Activated naive CD4-positive, alpha-beta T cell treated with anti-CD3 and anti-CD28 coated beads, Interleukin-2, amount 50 U/mL, for 16 hours (primary cell): ENCODE measurements at regions not wholly inside any gene's neighbourhood (a gene's known extent, or its start where the extent isn't known, plus 50 kb on each side); places are given as distances from the start of the nearest gene placed in this dataset.

Source experiments
- DNase-seq: peaks from one replicate; pipeline ENCODE4 v3.0.0-alpha.2; 2020

DNA sequence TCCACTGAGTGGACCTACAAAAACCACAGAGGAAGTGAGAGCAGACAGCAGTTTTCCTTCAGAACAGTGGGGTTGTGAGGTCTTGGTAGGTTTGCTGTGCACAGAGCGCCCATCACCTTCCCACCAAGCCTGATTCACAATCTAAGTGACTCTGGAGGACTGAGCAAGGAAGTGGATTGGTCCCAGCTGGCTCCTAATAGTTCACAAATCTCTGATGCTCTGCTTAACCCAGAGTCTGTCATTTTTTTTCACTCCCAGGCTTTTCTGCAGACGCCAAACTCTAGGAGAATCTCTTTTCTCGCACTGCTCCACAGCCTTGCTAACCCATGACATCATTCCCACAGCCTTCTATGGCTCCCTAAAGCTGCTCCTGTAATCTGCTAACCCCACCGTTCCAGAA, 280.4 kb downstream of the C1D start:
- no peak for DNase-seq

DNA sequence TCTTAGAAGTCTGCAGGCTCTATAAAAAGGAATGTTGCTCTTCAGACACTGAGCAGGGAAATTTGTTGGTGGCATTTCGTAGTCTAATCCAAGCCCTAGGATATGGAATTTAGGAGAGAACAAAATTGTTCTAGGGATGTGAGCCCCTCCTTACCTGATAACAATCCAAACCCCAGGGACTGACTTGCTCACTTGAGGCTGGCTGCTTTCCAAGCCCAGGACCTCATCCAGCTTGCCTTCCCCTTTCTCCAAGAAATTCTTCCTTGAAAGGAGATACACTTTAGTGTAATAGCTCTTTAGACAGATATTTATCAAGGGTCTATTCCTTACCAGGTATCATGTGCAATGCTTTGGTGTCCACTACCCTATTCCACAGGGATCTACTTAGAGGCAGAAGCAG, 279.8 kb downstream of the C1D start:
- DNase-seq = no peak

DNA sequence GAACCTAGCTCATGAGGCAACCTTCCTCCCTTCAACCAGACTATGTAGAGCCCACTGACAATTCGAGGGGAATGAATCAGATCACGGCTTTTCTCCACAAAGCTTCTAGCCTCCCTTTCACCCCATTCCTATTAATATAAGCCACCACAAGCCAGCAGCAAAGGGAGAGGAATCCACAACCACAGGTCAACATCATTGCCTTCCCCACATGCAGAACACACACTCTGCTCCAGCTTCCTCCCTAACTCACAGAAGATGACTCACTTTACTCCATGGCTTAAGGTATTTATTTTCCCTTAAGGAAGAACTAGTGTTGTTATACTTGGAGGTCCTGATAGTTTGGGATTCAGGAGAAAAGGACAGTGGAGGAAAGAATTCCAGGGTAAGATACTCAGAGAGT, 272.2 kb downstream of the C1D start:
- no peak for DNase-seq

DNA sequence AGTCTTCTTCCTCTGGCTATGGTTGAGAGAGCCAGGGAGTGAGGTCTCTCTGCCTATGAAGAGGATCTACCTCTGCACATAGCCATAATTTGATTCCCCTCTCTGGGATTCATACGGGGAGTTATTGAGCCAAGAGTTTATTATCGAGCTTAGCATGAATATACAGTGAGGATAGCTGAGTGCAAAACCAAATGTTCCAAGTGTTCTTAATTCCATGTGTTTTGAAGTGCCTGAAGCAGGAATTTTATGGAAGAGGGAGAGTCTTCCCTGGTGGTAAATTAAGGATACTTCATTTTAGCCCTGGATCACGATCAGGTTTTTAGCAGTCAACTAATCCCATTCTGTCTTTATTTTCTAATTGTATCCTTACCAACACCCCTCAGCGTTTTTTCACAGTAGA, 270.6 kb downstream of the C1D start:
- DNase-seq = no peak

DNA sequence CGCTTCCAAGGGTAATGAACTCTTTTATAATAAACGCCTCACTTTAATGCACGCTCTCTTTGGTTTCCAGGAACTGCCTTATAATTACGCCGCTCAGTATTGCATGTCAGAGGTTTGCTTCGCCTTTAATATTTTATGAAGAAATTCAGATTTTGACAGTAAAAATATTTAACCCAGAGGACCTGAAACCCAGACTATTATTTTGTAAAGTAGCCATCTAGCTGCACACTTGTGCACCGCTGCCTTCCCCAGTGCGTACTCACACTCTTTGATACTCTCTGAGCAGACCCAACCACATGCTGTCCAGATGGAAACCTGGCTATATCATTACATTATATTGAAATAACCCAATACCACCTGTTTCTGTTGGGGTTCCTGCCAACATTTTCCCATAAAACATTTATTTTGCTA, 270.1 kb downstream of the C1D start:
- no peak for DNase-seq

DNA sequence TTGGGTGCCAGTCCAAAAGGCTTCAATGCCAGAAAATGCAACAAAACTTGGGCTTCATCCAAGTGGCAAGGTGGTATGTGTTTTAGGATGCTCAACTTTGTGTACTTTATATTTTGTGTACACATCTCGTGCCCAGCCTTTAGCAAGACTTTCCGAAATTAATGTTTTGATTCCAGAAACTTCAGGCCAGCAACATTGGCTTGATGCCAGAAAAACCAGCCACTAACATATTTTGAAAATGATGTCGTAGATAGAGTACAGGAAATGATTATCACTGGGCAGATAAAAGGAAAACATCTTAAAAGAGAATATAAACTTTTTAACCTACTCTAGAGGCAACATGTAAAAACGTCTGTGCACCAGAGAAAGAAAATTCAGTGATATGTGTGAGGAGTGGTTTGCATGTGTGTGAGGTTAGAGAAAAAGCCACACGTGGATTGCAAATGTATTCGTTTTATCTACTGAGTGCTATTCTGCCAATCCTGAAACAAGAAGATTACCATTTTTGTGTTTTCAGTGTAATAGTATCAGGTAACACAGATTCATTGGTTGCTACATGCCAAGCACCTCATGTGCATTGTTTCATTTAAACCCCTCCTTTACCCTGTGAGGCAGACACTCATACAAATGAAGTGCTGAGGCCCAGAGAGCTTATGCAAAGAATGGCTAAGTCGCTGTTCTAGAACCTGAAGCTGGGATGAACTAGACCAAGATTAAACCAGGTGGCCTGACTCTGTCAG, 264.8 kb downstream of the C1D start:
- no peak for DNase-seq

DNA sequence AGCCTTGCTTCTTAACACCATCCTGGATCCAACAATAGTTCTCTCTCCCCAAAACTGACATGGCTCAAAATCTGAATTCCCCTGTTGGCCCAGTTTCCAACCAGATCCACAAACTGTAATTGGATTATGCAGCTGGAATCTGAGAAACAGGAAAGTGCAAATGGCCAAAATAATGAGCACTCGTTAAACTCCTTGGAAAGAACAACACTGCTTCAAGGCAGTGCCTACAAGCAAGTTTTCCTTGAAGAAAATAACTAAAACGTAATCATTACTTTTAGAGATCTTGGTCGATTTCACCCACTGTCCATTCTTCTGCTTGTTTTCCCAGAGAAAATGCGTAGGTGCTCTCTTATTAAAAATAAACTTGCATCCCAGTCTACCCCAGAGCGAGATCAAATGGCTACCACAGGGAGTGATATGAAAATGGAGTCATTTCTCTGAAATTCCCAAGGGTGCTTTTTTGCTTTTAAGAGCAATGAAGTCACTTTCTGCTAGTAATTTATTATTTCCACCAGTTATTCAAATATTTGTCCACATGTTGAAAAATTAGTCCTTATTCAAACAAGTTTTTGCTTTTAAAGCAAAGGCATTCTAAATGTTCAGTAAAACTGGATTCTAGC, 264.2 kb downstream of the C1D start:
- DNase-seq = no peak

DNA sequence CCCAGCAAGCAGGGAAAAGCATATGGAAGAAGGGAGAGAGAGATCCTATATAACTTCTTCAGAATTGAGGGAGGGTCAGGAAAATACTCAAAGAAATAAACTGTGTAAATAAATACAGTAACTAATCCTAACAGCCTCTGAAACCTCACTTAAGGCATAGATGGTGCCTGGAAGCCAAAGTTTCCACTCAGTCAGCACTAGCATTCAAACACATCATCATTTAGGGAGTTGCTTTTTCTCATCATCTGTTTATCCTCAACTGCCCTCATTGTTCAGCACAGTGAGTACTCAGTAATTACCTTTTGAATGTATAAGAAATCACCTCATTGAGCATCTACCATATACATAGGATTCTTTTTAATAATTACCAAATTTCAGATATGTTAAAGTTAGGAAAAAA, 262.9 kb downstream of the C1D start:
- no peak for DNase-seq

DNA sequence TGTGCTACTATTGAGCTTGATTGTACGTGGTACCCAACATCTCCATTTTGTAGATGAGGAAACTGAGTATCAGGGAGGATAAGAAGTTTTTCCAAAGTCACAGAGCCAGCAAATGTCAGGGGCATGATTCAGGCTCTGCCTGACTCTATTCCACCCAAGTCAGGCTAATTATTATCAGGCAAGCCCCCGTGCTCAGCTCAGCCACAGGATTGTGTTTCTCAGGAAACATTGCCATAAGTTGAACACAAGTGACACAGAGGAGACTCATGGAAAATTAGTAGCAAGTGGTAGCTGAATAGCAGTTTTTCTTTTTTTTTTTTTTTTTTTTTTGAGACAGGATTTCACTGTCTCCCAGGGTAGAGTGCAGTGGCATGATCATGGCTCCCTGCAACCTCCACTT, 260.5 kb downstream of the C1D start:
- DNase-seq = no peak

DNA sequence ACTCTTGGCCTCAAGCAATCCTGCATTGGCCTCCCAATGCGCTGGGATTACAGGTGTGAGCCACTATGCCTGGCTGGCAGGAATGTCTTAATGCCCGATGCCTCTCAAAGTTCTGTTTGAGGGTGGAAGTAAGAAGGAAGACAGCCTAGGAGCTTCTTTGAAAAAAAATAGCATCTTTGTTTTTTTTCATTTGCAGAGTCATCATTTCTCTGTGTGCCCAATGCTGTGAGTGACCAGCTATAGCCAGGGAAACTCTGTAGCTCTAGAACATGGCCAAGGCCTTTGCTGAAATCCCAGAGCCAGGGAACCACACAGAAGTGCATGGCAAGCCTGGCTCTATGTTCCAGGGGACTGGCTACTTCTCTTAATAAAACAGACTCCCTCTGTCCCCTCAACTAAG, 260.0 kb downstream of the C1D start:
- DNase-seq = no peak

DNA sequence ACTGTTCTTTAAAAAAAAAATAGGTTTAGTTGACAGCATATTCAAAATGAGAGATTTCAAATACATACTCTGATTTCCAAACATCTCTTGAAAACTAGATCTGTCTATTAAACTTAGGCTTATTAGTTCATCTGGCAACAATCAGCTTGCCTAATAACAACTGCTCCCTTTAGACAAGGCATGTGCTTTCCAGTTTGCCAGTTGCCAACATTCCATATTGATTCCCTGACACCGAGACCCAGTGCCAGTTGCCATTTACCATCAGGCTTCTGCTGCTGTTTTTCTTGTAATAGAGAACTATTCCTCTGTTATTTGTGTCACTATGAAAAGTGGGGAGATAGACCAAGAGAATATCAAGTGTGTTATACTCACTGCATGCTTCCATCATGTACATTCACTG, 256.0 kb downstream of the C1D start:
- DNase-seq = no peak

DNA sequence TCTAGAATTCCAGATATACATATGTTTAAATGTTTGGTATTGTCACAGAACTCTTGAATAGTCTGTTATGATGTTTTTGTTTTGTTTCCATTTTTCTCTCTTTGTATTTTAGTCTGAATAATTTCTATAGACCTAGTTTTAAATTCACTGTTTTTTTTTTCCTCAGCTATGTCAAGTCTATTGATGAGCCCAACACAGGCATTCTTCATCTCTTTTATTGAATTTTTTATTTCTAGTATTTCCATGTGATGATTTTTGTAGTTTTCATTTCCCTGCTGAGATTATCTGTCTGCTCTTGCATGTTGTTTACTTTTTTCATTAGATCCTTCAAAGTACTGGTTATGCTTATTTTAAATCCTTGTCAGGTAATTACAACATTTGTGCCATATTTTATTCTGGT, 254.7 kb downstream of the C1D start:
- DNase-seq = no peak

DNA sequence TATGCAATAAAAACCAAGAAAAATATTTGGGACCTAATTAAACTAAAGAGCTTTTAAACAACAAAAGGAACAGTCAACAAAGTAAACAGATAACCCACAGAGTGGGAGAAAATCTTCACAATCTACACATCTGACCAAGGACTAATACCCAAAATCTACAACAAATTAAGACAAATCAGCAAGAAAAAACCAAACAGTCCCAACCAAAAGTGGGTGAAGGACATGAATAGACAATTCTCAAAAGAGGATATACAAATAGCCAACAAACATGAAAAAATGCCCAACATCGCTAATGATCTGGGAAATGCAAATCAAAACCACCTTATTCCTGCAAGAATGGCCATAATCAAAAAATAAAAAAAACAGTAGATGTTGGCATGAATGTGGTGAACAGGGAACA, 250.1 kb downstream of the C1D start:
- no peak for DNase-seq

DNA sequence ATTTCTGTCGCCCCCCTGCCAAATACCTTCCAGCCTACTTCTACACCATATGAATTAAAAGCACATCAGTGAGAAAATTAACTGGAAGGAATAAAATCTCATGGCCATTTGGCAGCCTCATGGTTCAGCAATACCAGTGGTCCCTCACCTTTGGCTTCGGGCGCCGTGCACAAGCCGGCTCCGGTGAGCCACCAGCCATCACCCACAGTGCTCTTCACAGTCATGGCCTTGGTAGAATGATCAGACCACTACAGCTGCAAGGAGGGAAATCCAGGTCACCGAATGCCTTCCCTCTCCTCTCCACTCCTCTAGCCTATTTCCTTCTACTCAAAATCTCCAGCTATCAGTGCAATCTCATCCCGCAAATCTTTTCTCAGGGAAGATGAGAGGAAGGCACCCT, 239.1 kb downstream of the C1D start:
- DNase-seq = no peak

DNA sequence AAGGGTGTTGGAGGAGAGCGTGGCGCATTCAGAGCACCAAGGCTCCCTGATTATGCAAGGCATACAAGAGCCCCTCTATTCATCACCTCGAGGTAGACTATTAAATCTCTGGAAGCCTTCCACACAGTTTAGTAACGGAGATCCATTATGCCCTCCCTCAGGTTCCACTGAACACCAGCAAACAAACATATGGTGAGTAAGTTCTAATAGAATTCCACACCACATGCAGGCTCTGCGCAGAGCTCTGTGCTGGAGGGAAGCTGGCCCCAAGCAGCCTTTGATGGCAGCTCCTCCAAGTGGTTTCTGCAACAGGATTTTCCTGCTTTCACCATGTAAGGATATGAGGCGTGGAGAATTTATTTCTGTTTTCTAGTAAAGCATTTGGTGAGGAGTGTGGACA, 238.6 kb downstream of the C1D start:
- DNase-seq = no peak

DNA sequence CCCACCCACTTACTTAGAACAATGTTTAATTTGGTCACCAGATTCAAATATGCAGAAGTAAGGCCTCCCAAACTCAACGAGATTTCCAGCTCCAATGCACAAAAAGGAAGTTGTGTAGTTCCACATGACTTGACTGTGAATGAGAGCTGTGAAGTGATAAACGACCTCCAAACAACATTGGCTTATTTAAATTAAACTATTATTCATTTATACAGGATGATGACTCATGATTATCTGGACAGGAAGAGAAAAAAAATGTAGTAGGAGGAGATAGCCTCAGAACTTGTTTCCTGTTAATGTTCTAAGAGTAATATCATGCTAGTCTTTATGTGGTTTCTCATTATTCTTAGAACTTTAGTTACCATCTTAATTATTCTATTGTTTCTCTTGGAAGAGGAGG, 237.3 kb downstream of the C1D start:
- DNase-seq = no peak

DNA sequence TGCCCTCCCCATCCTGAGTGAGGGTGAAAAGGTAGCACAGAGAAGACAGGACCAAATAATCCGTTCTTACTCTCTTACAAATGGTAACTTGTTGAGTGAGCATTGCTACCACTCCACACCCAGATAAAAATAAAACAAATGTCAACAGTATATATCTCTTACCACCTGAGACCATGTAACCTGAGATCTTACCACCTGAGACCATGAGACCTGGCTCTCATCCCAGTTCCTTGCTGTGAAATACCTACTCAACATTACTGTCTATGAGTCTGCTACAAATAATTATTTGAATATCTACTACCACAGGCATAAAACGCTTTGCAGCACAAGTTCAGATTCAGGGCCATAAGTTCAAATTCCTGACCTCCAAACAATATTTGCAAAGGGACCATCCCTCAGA, 234.7 kb downstream of the C1D start:
- no peak for DNase-seq

DNA sequence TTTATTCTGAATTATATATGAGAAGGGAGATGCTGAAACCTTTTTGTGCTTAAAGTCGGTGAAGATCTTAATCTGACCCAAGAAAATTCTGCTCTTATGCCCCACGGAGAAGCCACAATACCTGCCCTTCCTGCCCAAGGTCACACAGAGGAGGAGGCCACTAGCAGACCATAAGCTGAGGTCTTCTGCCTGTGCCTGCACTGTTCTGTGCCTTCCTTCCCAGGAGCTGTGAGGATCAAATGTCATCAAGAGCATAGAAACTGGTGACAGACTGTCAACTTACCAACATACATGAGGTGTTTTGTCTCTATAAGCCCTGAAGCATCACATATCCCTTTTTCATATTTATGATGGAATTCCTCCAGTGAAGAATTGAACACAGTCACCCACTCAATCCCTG, 233.3 kb downstream of the C1D start:
- no peak for DNase-seq

DNA sequence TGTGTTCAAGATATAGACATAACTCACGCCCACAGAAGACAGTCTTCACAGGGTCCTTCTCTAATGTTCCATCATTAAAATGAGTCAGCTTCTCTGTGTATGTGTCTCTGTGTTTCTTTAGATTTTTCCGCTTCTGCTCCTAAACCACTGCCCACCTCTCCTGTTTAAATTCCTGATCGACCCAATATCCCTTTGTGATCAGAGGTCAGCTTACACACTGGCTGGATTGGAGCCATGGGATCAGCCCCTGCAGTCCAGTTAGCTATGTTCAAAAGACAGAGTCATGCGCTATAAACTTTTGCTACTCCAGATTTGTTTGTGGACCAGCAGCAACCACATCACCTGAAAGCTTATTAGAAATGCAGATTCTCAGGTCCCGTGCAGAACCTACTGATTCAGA, 229.2 kb downstream of the C1D start:
- DNase-seq = no peak

DNA sequence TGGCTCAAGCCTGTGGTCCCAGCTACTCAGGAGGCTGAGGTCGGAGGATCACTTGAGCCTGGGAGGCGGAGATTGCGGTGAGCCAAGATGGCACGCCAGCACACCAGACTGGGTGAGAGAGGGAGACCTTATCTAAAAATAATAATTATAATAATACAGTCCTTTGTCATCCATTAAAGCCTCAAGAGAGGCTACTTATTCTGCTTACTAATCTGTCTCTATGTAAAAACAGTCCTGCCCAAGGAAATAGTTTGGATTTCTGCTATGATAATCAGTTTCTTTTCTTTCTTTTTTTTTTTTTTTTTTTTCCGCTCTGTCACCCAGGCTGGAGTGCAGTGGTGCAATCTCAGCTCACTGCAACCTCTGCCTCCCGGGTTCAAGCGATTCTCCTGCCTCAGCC, 228.3 kb downstream of the C1D start:
- DNase-seq = no peak

DNA sequence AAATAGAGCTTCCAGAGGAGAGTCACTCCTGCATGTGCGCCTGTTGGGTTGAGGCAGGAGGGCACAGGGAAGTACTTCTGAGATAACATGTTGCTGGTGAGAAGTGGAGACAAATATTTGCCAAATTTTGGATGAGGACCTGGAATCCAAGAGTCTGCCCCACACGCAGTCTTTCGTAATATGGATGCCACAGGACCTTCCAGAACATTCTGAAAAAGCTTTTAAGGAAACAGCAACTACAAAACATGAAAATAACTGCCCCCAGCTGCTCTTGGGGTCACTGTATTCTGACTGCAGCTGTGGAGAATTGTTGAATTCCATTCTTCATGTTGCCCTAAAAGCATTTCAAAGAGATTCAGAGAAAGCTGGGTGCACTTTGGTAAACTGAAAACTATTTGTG, 227.5 kb downstream of the C1D start:
- no peak for DNase-seq

DNA sequence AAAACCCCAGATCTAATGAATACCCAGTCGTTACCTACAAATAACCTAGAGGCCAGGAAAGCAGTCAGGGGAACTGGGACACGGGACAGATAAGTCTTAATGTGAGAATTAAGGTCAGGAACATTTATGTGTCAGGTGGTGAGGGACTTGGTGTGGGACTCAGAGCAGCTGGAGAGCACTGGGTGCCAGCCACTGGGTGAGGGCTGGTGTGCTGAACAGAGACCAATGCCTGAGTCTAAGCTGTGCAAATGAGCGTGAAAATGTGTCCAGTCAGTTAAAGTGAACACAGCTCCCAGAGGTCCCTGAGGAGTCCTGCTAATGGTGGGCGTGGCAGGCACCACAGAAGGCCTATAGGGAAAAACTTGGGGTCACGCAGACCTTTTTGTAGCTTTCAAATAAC, 225.9 kb downstream of the C1D start:
- no peak for DNase-seq

DNA sequence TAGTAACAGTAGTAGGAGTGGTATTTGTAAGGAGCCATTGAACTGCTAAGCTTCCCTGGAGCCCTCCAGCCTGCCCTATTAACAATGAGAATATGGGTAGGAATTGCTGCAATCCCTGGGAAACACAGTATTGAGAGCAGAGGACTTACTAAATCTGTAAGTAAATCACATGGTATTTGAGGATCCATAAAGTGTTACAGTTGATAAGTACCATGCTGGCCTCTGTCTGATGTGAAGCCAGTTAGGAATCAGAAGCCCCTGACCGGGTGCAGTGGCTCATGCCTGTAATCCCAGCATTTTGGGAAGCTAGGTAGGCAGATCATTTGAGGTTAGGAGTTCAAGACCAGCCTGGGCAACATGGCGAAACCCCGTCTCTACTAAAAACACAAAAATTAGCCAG, 224.6 kb downstream of the C1D start:
- DNase-seq = no peak

DNA sequence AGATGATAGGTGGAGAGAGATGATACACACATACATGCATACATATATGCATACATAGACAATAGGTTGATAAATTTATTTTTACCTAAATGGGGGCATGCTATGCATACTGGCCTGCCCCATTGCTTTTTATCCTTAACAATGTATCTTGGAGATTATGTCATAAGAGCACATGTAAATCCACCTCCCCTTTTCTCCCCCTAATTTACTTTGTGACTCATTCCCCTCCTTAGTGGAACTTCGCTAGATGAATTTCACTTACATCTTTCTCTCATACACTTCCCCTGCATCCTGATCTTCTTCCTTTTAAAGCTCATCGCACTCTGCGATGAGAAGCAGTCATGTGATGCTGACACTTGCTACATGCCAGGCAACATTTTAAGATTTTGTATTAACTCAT, 223.6 kb downstream of the C1D start:
- no peak for DNase-seq

DNA sequence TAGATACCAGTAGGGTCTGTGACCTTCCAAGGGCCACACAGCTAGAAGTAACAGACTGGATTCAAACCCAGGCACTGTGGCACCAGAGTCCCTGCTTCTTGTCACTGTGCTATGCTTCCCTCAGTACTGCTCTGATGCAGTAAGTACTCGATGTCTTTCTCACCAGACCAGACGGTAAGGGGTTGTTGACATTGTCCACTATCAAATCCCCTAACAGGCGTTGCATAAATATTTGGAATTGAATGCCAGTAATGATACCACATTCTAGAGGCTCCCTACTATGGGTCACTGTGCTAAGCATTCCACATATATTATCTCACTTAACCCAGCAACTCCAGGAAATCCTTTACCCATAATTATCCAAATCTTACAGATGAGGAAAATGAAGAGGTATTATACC, 223.1 kb downstream of the C1D start:
- DNase-seq = no peak
